Medulla oblongata (tissue), 1 donor: ENCODE measurements at regions not wholly inside any gene's neighbourhood (a gene's known extent, or its start where the extent isn't known, plus 50 kb on each side); places are given as distances from the start of the nearest gene placed in this dataset.

ENCODE experiments used
- DNase-seq: peaks from one replicate; pipeline ENCODE4 v3.0.0-alpha.2; 2015; ENCODE audit errors: extremely low spot score

GRCh38 chr6:167774881-167775280 lies 51.8 kb upstream of the AFDN start:
- DNase-seq = no peak

DNA sequence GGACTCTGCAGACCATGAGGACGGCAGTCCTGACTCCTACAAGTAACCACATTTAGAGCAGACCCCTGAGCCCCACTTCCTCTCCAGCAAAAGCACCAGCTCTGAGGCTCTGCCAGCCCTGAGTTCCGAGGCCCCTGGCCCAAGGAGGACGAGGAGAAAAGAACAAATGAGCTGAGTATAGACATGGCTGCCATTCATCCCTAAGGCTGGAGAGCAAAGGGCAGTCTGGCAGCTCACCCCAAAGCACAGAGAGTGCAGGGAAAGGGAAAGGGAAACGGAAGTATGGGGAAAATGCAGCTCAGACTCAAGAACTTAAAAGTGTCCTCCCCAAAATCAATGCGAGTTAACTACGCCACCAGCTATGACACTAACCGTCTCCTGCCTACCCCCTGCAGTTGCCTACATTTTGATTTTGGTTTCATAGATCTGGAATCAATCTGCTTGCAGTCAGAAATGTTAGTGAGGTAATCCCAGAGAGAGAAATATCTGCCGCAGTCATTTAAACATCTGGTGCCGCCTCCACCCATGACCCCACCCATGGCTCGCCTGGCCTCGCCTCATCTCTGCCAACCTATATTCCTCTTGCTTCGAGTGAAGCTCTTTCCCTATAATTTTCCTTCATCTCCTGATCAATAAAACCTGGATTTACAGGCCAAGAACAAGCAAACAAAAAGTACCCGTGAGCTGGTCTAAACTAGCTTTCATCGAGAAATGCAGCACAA lies 49.6 kb upstream of the AFDN start:
- no peak for DNase-seq
